GM21526 (cell line): ENCODE measurements at regions not wholly inside any gene's neighbourhood (a gene's known extent, or its start where the extent isn't known, plus 50 kb on each side); places are given as distances from the start of the nearest gene placed in this dataset.

Experiments used
- ATAC-seq: cut with Tn5 transposase; IDR thresholded peaks from one replicate; pipeline ENCODE4 v1.9.1; 2021; ENCODE audit warnings: moderate library complexity; ENCODE audit not compliant: unreplicated experiment, low FRiP score

- no peak for ATAC-seq
Measured at GRCh38 chr16:85353839-85354685, 241.8 kb upstream of the CIBAR2 start.

GRCh38 chr16:85354686-85355514 lies 242.6 kb upstream of the CIBAR2 start:
- no peak for ATAC-seq

DNA sequence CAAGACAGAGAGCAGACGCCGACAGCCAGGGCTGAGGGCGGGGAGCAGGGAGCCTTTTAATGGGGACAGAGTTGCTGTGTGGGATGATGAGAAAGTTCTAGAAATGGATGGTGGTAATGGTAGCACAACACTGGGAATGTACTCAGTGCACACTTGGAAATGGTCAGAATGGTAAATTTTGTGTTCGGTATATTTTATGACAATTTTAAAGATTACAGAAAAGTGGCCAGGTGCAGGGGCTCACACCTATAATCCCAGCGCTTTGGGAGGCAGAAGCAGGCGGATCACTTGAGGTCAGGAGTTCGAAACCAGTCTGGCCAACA lies 243.2 kb upstream of the CIBAR2 start:
- ATAC-seq = no peak

- ATAC-seq = no peak
Measured at GRCh38 chr16:85356157-85356556, 243.9 kb upstream of the CIBAR2 start.

- no peak for ATAC-seq
Measured at GRCh38 chr16:85357323-85357722, 245.1 kb upstream of the CIBAR2 start.

GRCh38 chr16:85357924-85358505 lies 245.7 kb upstream of the CIBAR2 start:
- ATAC-seq = no peak

GRCh38 chr16:85358704-85359146 lies 246.5 kb upstream of the CIBAR2 start:
- ATAC-seq = no peak

DNA sequence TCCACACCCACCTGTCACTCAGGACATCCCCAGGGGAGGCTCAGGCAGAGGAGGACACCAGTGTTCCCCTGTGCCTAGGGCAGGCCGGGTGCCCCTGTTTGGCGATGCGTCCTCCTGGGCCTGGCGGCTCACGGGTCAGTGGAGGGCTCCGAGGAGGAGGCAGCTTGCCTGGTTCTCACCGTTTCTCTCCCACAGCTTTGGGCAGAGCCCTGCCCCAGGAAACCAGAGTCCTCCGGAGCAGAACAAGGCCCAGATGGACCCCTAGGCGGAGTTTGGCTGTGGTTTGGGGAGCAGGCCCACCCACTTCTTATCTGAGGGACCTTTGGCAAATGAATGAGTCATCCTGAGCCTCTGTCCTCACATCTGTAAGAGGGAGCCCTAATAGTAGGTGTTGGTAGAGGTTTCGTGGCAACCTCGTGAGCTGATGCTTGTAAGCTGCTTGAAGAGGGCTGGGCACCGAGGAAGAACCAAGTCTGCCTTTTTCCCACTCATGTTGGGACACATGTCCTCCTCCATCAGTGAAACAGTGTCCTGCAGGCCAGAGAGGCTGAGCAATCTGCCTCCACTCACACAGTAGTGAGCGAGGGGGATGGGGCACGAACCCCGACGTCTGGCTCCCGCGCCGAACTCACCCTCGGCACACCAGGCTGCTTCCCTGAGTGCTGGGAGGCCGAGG lies 247.0 kb upstream of the CIBAR2 start:
- ATAC-seq = no peak

DNA sequence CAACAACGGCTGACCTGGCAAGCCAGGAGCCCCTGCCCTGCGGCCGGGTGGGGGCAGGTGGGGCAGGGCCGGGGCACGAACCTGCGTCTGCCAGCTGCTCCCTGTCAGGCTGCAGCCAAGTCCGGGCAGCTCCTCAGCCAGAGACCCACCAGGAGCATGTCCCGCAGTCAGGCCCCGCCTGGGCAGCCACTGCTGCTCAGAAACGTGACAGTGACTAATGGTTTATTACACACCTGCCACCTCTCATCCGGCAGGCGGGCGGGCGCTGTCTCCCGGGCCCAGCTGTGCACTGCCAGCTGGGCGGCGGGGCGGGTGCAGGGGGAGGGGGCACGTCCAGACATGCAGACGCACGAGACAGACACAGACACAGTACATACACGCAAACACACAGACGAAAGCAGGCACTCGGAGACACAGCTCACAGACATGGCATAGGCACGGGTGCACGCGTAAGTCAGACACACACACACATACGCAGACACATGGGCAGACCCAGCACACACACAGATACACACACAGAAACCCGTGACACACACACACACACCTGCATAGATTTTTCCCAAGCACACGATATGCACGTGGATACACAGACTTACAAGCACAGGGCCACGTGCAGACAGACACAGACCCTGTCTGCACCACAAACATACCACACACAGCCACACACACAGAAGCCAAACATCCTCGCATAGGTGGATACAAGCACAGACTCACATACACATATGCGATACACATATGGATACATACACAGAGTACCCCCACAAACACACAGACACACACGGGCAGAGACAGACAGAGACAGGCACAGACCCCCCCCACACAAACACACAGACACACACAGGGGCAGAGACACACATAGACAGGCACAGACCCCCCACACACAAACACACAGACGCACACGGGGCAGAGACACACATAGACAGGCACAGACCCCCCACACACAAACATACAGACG lies 248.3 kb upstream of the CIBAR2 start:
- no peak for ATAC-seq

GRCh38 chr16:85361441-85362118 lies 249.3 kb upstream of the CIBAR2 start:
- ATAC-seq = no peak

DNA sequence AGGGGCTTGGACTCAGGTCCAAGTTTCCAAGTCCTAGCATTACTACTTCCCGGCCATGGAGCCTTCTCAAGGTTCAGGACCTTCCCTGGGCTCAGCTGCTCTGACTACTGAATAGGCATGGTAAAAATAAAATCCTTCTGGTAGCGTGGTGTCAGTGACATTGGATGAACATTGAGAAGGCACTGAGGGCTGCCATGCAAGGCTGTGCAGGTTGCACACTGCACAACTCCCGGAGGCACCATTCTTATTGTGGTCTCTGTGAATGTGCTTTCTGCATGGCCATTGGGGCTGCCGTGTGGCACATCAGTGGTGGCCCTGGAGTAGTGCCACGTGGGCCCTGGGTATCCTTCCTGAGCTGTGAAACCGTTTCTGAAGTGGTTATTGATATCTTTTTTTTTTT lies 250.2 kb upstream of the CIBAR2 start:
- ATAC-seq = no peak

GRCh38 chr16:85363427-85363826 lies 249.7 kb upstream of the GSE1 start:
- ATAC-seq = no peak

- no peak for ATAC-seq
Measured at GRCh38 chr16:85363881-85364280, 249.2 kb upstream of the GSE1 start.

GRCh38 chr16:85364323-85365040 lies 248.6 kb upstream of the GSE1 start:
- no peak for ATAC-seq

GRCh38 chr16:85365120-85365519 lies 248.0 kb upstream of the GSE1 start:
- ATAC-seq = no peak

DNA sequence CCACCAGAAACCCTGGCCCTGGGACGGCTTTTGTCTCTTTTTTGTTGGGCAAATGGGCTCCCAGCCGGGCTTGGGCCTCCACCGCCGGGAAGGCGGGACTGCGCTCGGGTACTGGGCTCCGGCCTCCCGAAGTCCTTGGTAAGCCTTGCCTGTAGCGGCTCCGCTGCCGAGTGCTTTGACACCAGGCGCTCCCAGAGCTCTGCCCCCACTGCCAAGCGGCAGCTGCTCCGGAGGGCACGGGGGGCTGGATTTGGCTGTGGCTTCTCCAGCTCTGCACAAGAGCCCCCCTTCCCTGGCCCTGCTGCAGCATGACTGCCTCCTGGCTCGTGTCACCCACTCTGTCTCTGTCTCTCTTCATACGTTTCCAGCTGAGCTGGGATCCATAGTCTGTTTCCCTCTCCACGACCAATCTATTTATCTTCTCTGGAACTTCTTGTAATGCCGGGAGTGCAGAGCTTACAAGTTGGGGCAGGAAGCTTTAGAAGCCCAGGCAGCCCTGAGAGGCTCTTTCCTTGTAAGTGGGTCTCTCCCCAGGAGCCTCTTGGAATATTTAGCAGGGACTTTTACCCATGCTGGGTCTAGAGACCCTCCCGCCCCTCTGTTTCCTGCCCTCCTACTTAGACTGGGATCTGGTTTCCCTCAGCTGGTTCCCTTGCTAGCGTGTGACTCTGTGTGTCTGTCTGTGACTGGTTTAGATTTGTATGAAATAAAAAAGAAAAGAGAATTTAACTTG lies 246.9 kb upstream of the GSE1 start:
- no peak for ATAC-seq

GRCh38 chr16:85367485-85367884 lies 245.6 kb upstream of the GSE1 start:
- ATAC-seq = no peak

GRCh38 chr16:85369060-85369459 lies 244.1 kb upstream of the GSE1 start:
- no peak for ATAC-seq
